ENCODE measurements at regions not wholly inside any gene's neighbourhood (a gene's known extent, or its start where the extent isn't known, plus 50 kb on each side); places are given as distances from the start of the nearest gene placed in this dataset.

GRCh38 chr1:232728507-232729263 lies 76.5 kb upstream of the MAP10 start:
- Histone ChIP-seq H3K27ac (no peak overlapping the region), H3K4me3 (no peak overlapping the region)

GRCh38 chr1:232732344-232732910 lies 72.8 kb upstream of the MAP10 start:
- H3K36me3 ChIP-seq (ENCODE audit: insufficient read depth in 1 of 2, low read depth in 1 of 2), result no peaks in the 10 kb centered on the region
- 40 to 68% (median 45%) methylated on average over 1 of the region's 1 CpG for WGBS, 3 donors
- H3K4me1 ChIP-seq, result no peaks in the 10 kb centered on the region
- intact Hi-C loops (cut with DNase I), result no loop called here
- H3K9me3 ChIP-seq, result no peaks in the 10 kb centered on the region
- TF ChIP-seq CTCF (IDR thresholded peaks at IDR 0.05), result no peak
- ATAC-seq (no peak), DNase-seq (no peak)
- no peaks in the 10 kb centered on the region for H3K27me3 ChIP-seq (ENCODE audit: insufficient read depth in 3 of 3, low read length in 2 of 3)
- no peak overlapping the region for H3K4me3 ChIP-seq
- no peak overlapping the region for H3K27ac ChIP-seq

More at GRCh38 chr1:232728507-232729263, 76.5 kb upstream of the MAP10 start:
- TF ChIP-seq CTCF (IDR thresholded peaks at IDR 0.05), result no peak
- 43 to 63% (median 48%) methylated on average over 6 of the region's 6 CpGs for WGBS, 3 donors
- Histone ChIP-seq H3K4me1 (no peaks in the 10 kb centered on the region), H3K36me3 (ENCODE audit: insufficient read depth in 1 of 2, low read depth in 1 of 2) (no peaks in the 10 kb centered on the region), H3K27me3 (ENCODE audit: insufficient read depth in 3 of 3, low read length in 2 of 3) (no peaks in the 10 kb centered on the region), H3K9me3 (no peaks in the 10 kb centered on the region)
- intact Hi-C loops (cut with DNase I), result no loop called here
- no peak for DNase-seq
- peak in 1 of 4 donors; percentile 65 for ATAC-seq

GRCh38 chr1:232737917-232738316 lies 67.3 kb upstream of the MAP10 start:
- WGBS, 3 donors, result 28 to 29% (median 28%) methylated on average over 2 of the region's 2 CpGs
- intact Hi-C loops (cut with DNase I), result no loop called here
- Histone ChIP-seq H3K4me1 (no peaks in the 10 kb centered on the region), H3K27ac (no peak overlapping the region), H3K27me3 (ENCODE audit: insufficient read depth in 3 of 3, low read length in 2 of 3) (no peaks in the 10 kb centered on the region), H3K9me3 (no peaks in the 10 kb centered on the region), H3K4me3 (no peak overlapping the region), H3K36me3 (ENCODE audit: insufficient read depth in 1 of 2, low read depth in 1 of 2) (no peaks in the 10 kb centered on the region)
- ATAC-seq, result no peak
- TF ChIP-seq CTCF (IDR thresholded peaks at IDR 0.05), result no peak
- DNase-seq, result no peak

GRCh38 chr1:232743999-232744398 lies 61.2 kb upstream of the MAP10 start:
- no peak for DNase-seq
- ATAC-seq, result no peak
- peaks cover 5% of the 10 kb centered on the region for H3K9me3 ChIP-seq
- no peaks in the 10 kb centered on the region for H3K27me3 ChIP-seq (ENCODE audit: insufficient read depth in 3 of 3, low read length in 2 of 3)
- H3K27ac ChIP-seq, result no peak overlapping the region
- no peak for TF ChIP-seq CTCF (IDR thresholded peaks at IDR 0.05)
- no peak overlapping the region for H3K4me3 ChIP-seq
- 93 to 100% (median 98%) methylated on average over 1 of the region's 1 CpG for WGBS, 3 donors
- intact Hi-C loops (cut with DNase I), result no loop called here
- H3K4me1 ChIP-seq, result no peaks in the 10 kb centered on the region
- H3K36me3 ChIP-seq (ENCODE audit: insufficient read depth in 1 of 2, low read depth in 1 of 2), result no peaks in the 10 kb centered on the region
